WERI-Rb-1 (cell line): ENCODE measurements at regions not wholly inside any gene's neighbourhood (a gene's known extent, or its start where the extent isn't known, plus 50 kb on each side); places are given as distances from the start of the nearest gene placed in this dataset.

Experiments used
- DNase-seq: peaks from one replicate; pipeline ENCODE4 v3.0.0-alpha.2; 2020
- H3K27ac ChIP-seq: fragments of 250-450 bp; sonication (Bioruptor Pico); 2 replicates; pipeline ENCODE4 v1.5.1; 2020; ENCODE audit warnings: mild to moderate bottlenecking, moderate library complexity
- H3K27me3 ChIP-seq: fragments of 250-450 bp; sonication (Bioruptor Pico); 2 replicates; pipeline ENCODE4 v1.5.1; 2021; ENCODE audit warnings: mild to moderate bottlenecking, low read depth, moderate library complexity; ENCODE audit not compliant: insufficient read depth, severe bottlenecking
- H3K36me3 ChIP-seq: fragments of 250-450 bp; sonication (Bioruptor Pico); 2 replicates; pipeline ENCODE4 v1.5.1; 2020; ENCODE audit warnings: mild to moderate bottlenecking, moderate library complexity
- H3K4me3 ChIP-seq: 2 replicates; pipeline ENCODE4 v1.5.1; 2011; ENCODE audit warnings: low read depth, mild to moderate bottlenecking, control low read depth, low read length
- H3K9me3 ChIP-seq: fragments of 250-450 bp; sonication (Bioruptor Pico); 2 replicates; pipeline ENCODE4 v1.5.1; 2021; ENCODE audit warnings: mild to moderate bottlenecking, moderate library complexity; ENCODE audit not compliant: severe bottlenecking
- CTCF ChIP-seq: IDR thresholded peaks from 2 replicates; pipeline ENCODE4 v1.5.1; 2011; ENCODE audit warnings: low read depth, mild to moderate bottlenecking, control low read depth, inconsistent platforms, low read length

GRCh38 chr2:203605302-203605701, 70.2 kb upstream of the RAPH1 start:
- no peak for DNase-seq
- H3K36me3 ChIP-seq: no peaks in the 10 kb centered on the region
- no peaks in the 10 kb centered on the region for H3K27me3 ChIP-seq
- no peaks in the 10 kb centered on the region for H3K9me3 ChIP-seq
- H3K4me3 ChIP-seq: no peak overlapping the region
- H3K27ac ChIP-seq: no peak overlapping the region
- TF ChIP-seq CTCF: no peak

- no peak overlapping the region for H3K4me3 ChIP-seq
- DNase-seq: no peak
- H3K27me3 ChIP-seq: no peaks in the 10 kb centered on the region
- no peak overlapping the region for H3K27ac ChIP-seq
- H3K9me3 ChIP-seq: no peaks in the 10 kb centered on the region
- no peak for TF ChIP-seq CTCF
- no peaks in the 10 kb centered on the region for H3K36me3 ChIP-seq
These were observed 71.0 kb upstream of the RAPH1 start for GRCh38 chr2:203606051-203606450.

- no peak for TF ChIP-seq CTCF
- H3K27me3 ChIP-seq: no peaks in the 10 kb centered on the region
- H3K4me3 ChIP-seq: no peak overlapping the region
- H3K27ac ChIP-seq: no peak overlapping the region
- no peak for DNase-seq
- no peaks in the 10 kb centered on the region for H3K9me3 ChIP-seq
- H3K36me3 ChIP-seq: no peaks in the 10 kb centered on the region
These were observed 75.5 kb upstream of the RAPH1 start for GRCh38 chr2:203610558-203610957.

GRCh38 chr2:203612246-203612645, 77.1 kb upstream of the RAPH1 start:
- no peak overlapping the region for H3K4me3 ChIP-seq
- H3K27me3 ChIP-seq: no peaks in the 10 kb centered on the region
- H3K9me3 ChIP-seq: no peaks in the 10 kb centered on the region
- TF ChIP-seq CTCF: no peak
- no peak overlapping the region for H3K27ac ChIP-seq
- no peak for DNase-seq
- H3K36me3 ChIP-seq: no peaks in the 10 kb centered on the region

GRCh38 chr2:203619267-203619878, 84.3 kb upstream of the RAPH1 start:
- Histone ChIP-seq H3K27me3 (no peaks in the 10 kb centered on the region), H3K4me3 (no peak overlapping the region), H3K9me3 (no peaks in the 10 kb centered on the region), H3K27ac (no peak overlapping the region), H3K36me3 (no peaks in the 10 kb centered on the region)
- no peak for DNase-seq
- no peak for TF ChIP-seq CTCF

DNA sequence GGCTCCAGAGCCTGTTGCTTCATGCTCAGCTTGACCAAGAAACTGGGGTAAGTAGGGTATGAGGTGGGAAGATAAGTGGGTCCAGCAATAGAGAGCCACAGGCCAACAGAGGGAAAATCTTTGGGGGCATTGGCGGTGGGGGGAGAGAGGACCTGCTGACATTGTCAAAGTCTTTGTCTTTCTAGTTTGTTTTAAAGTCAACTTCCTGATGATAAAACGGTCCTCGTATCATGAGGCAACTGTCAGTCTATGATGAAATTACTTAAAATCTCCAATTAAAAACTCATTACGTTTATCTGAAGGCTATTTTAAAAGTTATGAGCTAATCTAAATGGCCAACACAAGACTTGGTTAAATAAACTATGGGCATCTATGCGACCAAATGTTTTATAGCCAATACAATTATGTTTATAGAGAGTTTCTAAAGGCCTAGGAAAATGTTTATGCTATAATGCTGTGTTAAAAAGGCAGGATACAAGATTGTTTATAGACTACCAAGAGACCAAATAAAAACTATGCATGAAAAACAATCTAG, 84.4 kb upstream of the CD28 start:
- Histone ChIP-seq H3K27me3 (no peaks in the 10 kb centered on the region), H3K4me3 (no peak overlapping the region), H3K9me3 (no peaks in the 10 kb centered on the region), H3K36me3 (no peaks in the 10 kb centered on the region), H3K27ac (no peak overlapping the region)
- TF ChIP-seq CTCF: no peak
- DNase-seq: no peak
